H9 (cell line): ENCODE measurements at regions not wholly inside any gene's neighbourhood (a gene's known extent, or its start where the extent isn't known, plus 50 kb on each side); places are given as distances from the start of the nearest gene placed in this dataset.

Source experiments
- DNase-seq: peaks from one replicate; pipeline ENCODE4 v3.0.0-alpha.2; 2017
- H2AFZ ChIP-seq: one replicate; pipeline ENCODE4 v1.6.1; 2013; ENCODE audit warnings: mild to moderate bottlenecking, low read length, control low read depth, moderate library complexity
- H2AK5ac ChIP-seq: 2 replicates; pipeline ENCODE4 v1.6.1; 2013; ENCODE audit warnings: low read length, control low read depth, mixed read lengths; ENCODE audit not compliant: insufficient read length
- H2BK120ac ChIP-seq: one replicate; pipeline ENCODE4 v1.6.1; 2013; ENCODE audit warnings: low read depth, mild to moderate bottlenecking, low read length, control low read depth, inconsistent platforms; ENCODE audit not compliant: poor library complexity, severe bottlenecking
- H2BK12ac ChIP-seq: 2 replicates; pipeline ENCODE4 v1.6.1; 2013; ENCODE audit warnings: low read length, control low read depth, mixed read lengths, low read depth; ENCODE audit not compliant: insufficient read length
- H2BK15ac ChIP-seq: 2 replicates; pipeline ENCODE4 v1.6.1; 2013; ENCODE audit warnings: low read depth, low read length, control low read depth
- H2BK20ac ChIP-seq: one replicate; pipeline ENCODE4 v1.6.1; 2013; ENCODE audit warnings: low read depth, mild to moderate bottlenecking, low read length, control low read depth, inconsistent platforms; ENCODE audit not compliant: poor library complexity, severe bottlenecking
- H2BK5ac ChIP-seq: 2 replicates; pipeline ENCODE4 v1.6.1; 2013; ENCODE audit warnings: low read length, control low read depth, mixed read lengths; ENCODE audit not compliant: insufficient read length
- H3K14ac ChIP-seq: 2 replicates; pipeline ENCODE4 v1.6.1; 2013; ENCODE audit warnings: low read length, control low read depth; ENCODE audit not compliant: insufficient read depth
- H3K18ac ChIP-seq: 2 replicates; pipeline ENCODE4 v1.6.1; 2013; ENCODE audit warnings: low read depth, mild to moderate bottlenecking, mixed read lengths, low read length, control low read depth; ENCODE audit not compliant: insufficient read length
- H3K23ac ChIP-seq: 2 replicates; pipeline ENCODE4 v1.6.1; 2013; ENCODE audit warnings: low read length, control low read depth, mixed read lengths, low read depth; ENCODE audit not compliant: insufficient read length
- H3K23me2 ChIP-seq: 2 replicates; pipeline ENCODE4 v1.6.1; 2013; ENCODE audit warnings: low read depth, mild to moderate bottlenecking, mixed read lengths, low read length, control low read depth; ENCODE audit not compliant: insufficient read length, poor library complexity, severe bottlenecking
- H3K27ac ChIP-seq: 2 replicates; pipeline ENCODE4 v1.5.1; 2013; ENCODE audit warnings: low read length, control low read depth, mixed read lengths, low read depth; ENCODE audit not compliant: insufficient read length
- H3K27me3 ChIP-seq: 2 replicates; pipeline ENCODE4 v1.6.1; 2013; ENCODE audit warnings: low read length, control low read depth, inconsistent platforms; ENCODE audit not compliant: insufficient read depth
- H3K4ac ChIP-seq: 2 replicates; pipeline ENCODE4 v1.6.1; 2013; ENCODE audit warnings: low read depth, mild to moderate bottlenecking, control low read depth, inconsistent platforms, low read length, moderate library complexity
- H3K4me1 ChIP-seq: 2 replicates; pipeline ENCODE4 v1.6.1; 2013; ENCODE audit warnings: low read length, control low read depth, inconsistent platforms; ENCODE audit not compliant: insufficient read depth
- H3K4me2 ChIP-seq: 2 replicates; pipeline ENCODE4 v1.6.1; 2013; ENCODE audit warnings: low read length, control low read depth, mixed read lengths; ENCODE audit not compliant: insufficient read length, insufficient read depth
- H3K56ac ChIP-seq: 2 replicates; pipeline ENCODE4 v1.6.1; 2013; ENCODE audit warnings: low read depth, mild to moderate bottlenecking, mixed read lengths, low read length, control low read depth; ENCODE audit not compliant: insufficient read length
- H3K79me1 ChIP-seq: 2 replicates; pipeline ENCODE4 v1.6.1; 2013; ENCODE audit warnings: low read depth, mild to moderate bottlenecking, moderate library complexity, low read length, control low read depth, inconsistent platforms; ENCODE audit not compliant: insufficient read depth, poor library complexity, severe bottlenecking
- H3K79me2 ChIP-seq: 2 replicates; pipeline ENCODE4 v1.6.1; 2013; ENCODE audit warnings: low read length, control low read depth, inconsistent platforms; ENCODE audit not compliant: insufficient read depth
- H3K9ac ChIP-seq: 2 replicates; pipeline ENCODE4 v1.6.1; 2013; ENCODE audit warnings: low read length, control low read depth, mixed read lengths; ENCODE audit not compliant: insufficient read length; ENCODE audit errors: extremely low read depth
- H3K9me3 ChIP-seq: one replicate; pipeline ENCODE4 v1.6.1; 2013; ENCODE audit warnings: low read depth, low read length, inconsistent platforms; ENCODE audit not compliant: control insufficient read depth
- H3T11ph ChIP-seq: one replicate; pipeline ENCODE4 v1.6.1; 2013; ENCODE audit warnings: mild to moderate bottlenecking, low read length, control low read depth, inconsistent platforms
- H4K20me1 ChIP-seq: one replicate; pipeline ENCODE4 v1.6.1; 2013; ENCODE audit not compliant: control insufficient read depth, insufficient read length, insufficient read depth
- H4K5ac ChIP-seq: 2 replicates; pipeline ENCODE4 v1.6.1; 2013; ENCODE audit warnings: low read depth, mild to moderate bottlenecking, mixed read lengths, low read length, control low read depth; ENCODE audit not compliant: insufficient read length
- H4K8ac ChIP-seq: replicated peaks from 2 replicates; pipeline ENCODE4 v1.6.1; 2013; ENCODE audit warnings: low read length, control low read depth, mixed read lengths, low read depth; ENCODE audit not compliant: insufficient read length
- H4K91ac ChIP-seq: 2 replicates; pipeline ENCODE4 v1.6.1; 2013; ENCODE audit warnings: low read depth, mild to moderate bottlenecking, moderate library complexity, mixed read lengths, low read length, control low read depth; ENCODE audit not compliant: insufficient read length
- H3K27ac Mint-ChIP-seq, 3 experiments: 2 replicates in 2 of 3; 3 replicates in 1 of 3; pipeline ENCODE4 v1.8.0; 2020 to 2021; ENCODE audit warnings: mixed read lengths in 3 of 3, mild to moderate bottlenecking in 1 of 3, moderate library complexity in 1 of 3
- H3K27me3 Mint-ChIP-seq: 2 replicates; pipeline ENCODE4 v1.8.0; 2021; ENCODE audit warnings: low read depth, mild to moderate bottlenecking, moderate library complexity, mixed read lengths
- H3K36me3 Mint-ChIP-seq, 3 experiments: 2 replicates in 2 of 3; 3 replicates in 1 of 3; pipeline ENCODE4 v1.8.0; 2020 to 2021; ENCODE audit warnings: low read depth in 3 of 3, mixed read lengths in 3 of 3; ENCODE audit not compliant: insufficient read depth in 1 of 3
- H3K4me1 Mint-ChIP-seq, 2 experiments: 2 replicates each; pipeline ENCODE4 v1.8.0; 2020; ENCODE audit warnings: mixed read lengths in 2 of 2
- H3K4me3 Mint-ChIP-seq, 2 experiments: 2 replicates in 1 of 2; 3 replicates in 1 of 2; pipeline ENCODE4 v1.8.0; 2020 to 2021; ENCODE audit warnings: mild to moderate bottlenecking in 2 of 2, mixed read lengths in 2 of 2, moderate library complexity in 1 of 2
- H3K9me3 Mint-ChIP-seq, 2 experiments: 2 replicates in 1 of 2; 3 replicates in 1 of 2; pipeline ENCODE4 v1.8.0; 2020; ENCODE audit warnings: mild to moderate bottlenecking in 2 of 2, mixed read lengths in 2 of 2, moderate library complexity in 1 of 2
- CTCF ChIP-seq: fragments of 200-600 bp; sonication (generic); conservative IDR thresholded peaks from 3 replicates; pipeline ENCODE4 v1.8.0; 2021; ENCODE audit warnings: antibody characterized with exemption, mild to moderate bottlenecking
- WGBS: extraction: QIAGEN DNeasy Blood & Tissue Kit; methylation state at CpG from one replicate; pipeline ENCODE4 v1.1.7; 2013; ENCODE audit warnings: missing lambda C conversion rate, low lambda C conversion rate, mixed read lengths; ENCODE audit not compliant: insufficient read length; ENCODE audit errors: extremely low coverage; 5-methylcytosine and 5-hydroxymethylcytosine counted together

- DNase-seq = no peak
- peaks cover 2% of the 10 kb centered on the region for H3K27me3 Mint-ChIP-seq
- Histone ChIP-seq H3K9me3 (no peaks in the 10 kb centered on the region), H3K9ac (no peak overlapping the region), H3K23ac (no peak overlapping the region), H3K14ac (no peak overlapping the region; the same call in 1 of the 2 replicates), H2BK12ac (no peak overlapping the region), H3K4me2 (no peak overlapping the region), H3T11ph (no peak overlapping the region), H3K27ac (no peak overlapping the region), H3K4me1 (no peaks in the 10 kb centered on the region), H3K79me2 (no peaks in the 10 kb centered on the region), H2AFZ (no peak overlapping the region), H3K56ac (no peak overlapping the region), H3K27me3 (no peaks in the 10 kb centered on the region), H3K18ac (no peak overlapping the region), H4K20me1 (no peaks in the 10 kb centered on the region), H3K23me2 (no peaks in the 10 kb centered on the region), H2BK120ac (no peak overlapping the region), H2AK5ac (no peak overlapping the region), H4K91ac (no peak overlapping the region), H4K5ac (no peak overlapping the region), H2BK5ac (no peak overlapping the region), H2BK15ac (no peak overlapping the region), H3K4ac (no peak overlapping the region; the same call in 1 of the 2 replicates), H3K79me1 (no peaks in the 10 kb centered on the region), H4K8ac (no peak overlapping the region), H2BK20ac (no peak overlapping the region)
- no peak for TF ChIP-seq CTCF
- peaks cover 3 to 6% of the 10 kb centered on the region in 2 experiments; a peak in 2 of 4 replicates for H3K4me1 Mint-ChIP-seq
- WGBS = no CpG with 5 or more reads among the region's 4 CpGs
- no peak overlapping the region for H3K27ac Mint-ChIP-seq
- no peak overlapping the region for H3K4me3 Mint-ChIP-seq
- no peaks in the 10 kb centered on the region for H3K36me3 Mint-ChIP-seq
- no peaks in the 10 kb centered on the region for H3K9me3 Mint-ChIP-seq
These were observed 55.4 kb upstream of the RASGEF1B start for GRCh38 chr4:81527115-81527514.
